Transverse colon (tissue), 4 donors: ENCODE measurements at regions not wholly inside any gene's neighbourhood (a gene's known extent, or its start where the extent isn't known, plus 50 kb on each side); places are given as distances from the start of the nearest gene placed in this dataset.

Source experiments
- DNase-seq: peaks from one replicate; pipeline ENCODE4 v3.0.0-alpha.2; 2019
- H3K27ac ChIP-seq, 4 donors: fragments of 200-600 bp; sonication (generic); 2 replicates each; pipeline ENCODE4 v1.5.1; 2016 to 2018; ENCODE audit warnings: inconsistent platforms in 4 of 4
- H3K27me3 ChIP-seq: fragments of 200-600 bp; sonication (generic); 2 replicates; pipeline ENCODE4 v1.5.1; 2017; ENCODE audit warnings: inconsistent platforms
- H3K36me3 ChIP-seq, 4 donors: fragments of 200-600 bp; sonication (generic); 2 replicates each; pipeline ENCODE4 v1.5.1; 2017 to 2019; ENCODE audit warnings: inconsistent platforms in 4 of 4
- H3K4me1 ChIP-seq, 4 donors: fragments of 200-600 bp; sonication (generic); 2 replicates each; pipeline ENCODE4 v1.5.1; 2017 to 2020; ENCODE audit warnings: inconsistent platforms in 4 of 4
- H3K4me3 ChIP-seq, 4 donors: fragments of 200-600 bp; sonication (generic); 1 replicate in 1 of 4; 2 replicates in 3 of 4; pipeline versions ENCODE4 v1.5.1 to v1.6.1; 2017 to 2019; ENCODE audit warnings: inconsistent platforms in 4 of 4
- H3K9me3 ChIP-seq, 2 donors: fragments of 200-600 bp; sonication (generic); 2 replicates each; pipeline ENCODE4 v1.5.1; 2017 to 2019; ENCODE audit warnings: inconsistent platforms in 2 of 2
- CTCF ChIP-seq, 5 experiments: fragments of 200-600 bp in 3 of 5; fragments of 450-650 bp in 2 of 5; sonication (generic) in 3 of 5; IDR thresholded peaks; 1 replicate in 2 of 5; 2 replicates in 3 of 5; pipeline ENCODE4 v1.5.1; 2016 to 2017; ENCODE audit warnings: antibody characterized with exemption in 5 of 5, inconsistent platforms in 3 of 5, mild to moderate bottlenecking in 2 of 5, moderate library complexity in 1 of 5
- EP300 ChIP-seq: sonication (generic); formaldehyde crosslinking; IDR thresholded peaks from one replicate; pipeline ENCODE4 v1.6.1; 2017; ENCODE audit warnings: antibody characterized with exemption, low read depth
- POLR2A ChIP-seq: fragments of 450-650 bp; IDR thresholded peaks from one replicate; pipeline ENCODE4 v1.6.1; 2016; ENCODE audit warnings: antibody characterized with exemption, mild to moderate bottlenecking, moderate library complexity
- POLR2AphosphoS5 ChIP-seq, 3 donors: sonication (generic); formaldehyde crosslinking; IDR thresholded peaks; one replicate each; pipeline ENCODE4 v1.6.1; 2016; ENCODE audit warnings: antibody characterized with exemption in 3 of 3
- WGBS, 2 donors: methylation state at CpG; one replicate each; pipeline ENCODE4 v1.1.5; 2018; ENCODE audit warnings: low coverage in 1 of 2; 5-methylcytosine and 5-hydroxymethylcytosine counted together
- in situ Hi-C, 4 donors: fragments of 200-750 bp; cut with MboI; loops; one replicate each; pipeline versions ENCODE4 v1.15.0 to v1.15.1; 2017; ENCODE audit warnings: low sequenced_read_pairs in 3 of 4, low pct_ligation_motif_present in 1 of 4, low pct_unique_long_range_greater_than_20kb in 1 of 4
- intact Hi-C: fragments of 100-400 bp; cut with DNase I; formaldehyde crosslinking; loops from one replicate; pipeline ENCODE4 v1.15.1; 2023; ENCODE audit warnings: low total_unique reads

DNA sequence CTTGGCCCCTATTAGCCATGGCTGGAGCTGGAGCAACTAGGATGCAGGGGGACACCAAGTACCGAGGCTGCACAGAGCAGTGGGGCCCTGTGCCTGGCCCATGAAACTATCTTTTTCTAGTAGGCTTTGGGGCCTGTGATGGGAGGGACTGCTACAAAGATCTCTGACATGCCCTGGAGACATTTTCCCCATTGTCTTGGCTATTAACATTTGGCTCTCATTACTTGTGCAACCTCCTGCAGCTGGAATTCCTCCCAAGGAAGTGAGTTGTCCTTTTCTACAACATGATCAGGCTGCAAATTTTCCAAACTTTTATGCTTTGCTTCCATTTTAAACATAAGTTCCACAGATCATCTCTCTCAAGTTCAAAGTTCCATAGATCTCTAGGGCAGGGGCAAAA, 174.7 kb upstream of the ANKFN1 start:
- Histone ChIP-seq H3K4me1 (no peaks in the 10 kb centered on the region), H3K4me3 (no peak overlapping the region), H3K27ac (no peak overlapping the region), H3K9me3 (no peaks in the 10 kb centered on the region), H3K36me3 (no peaks in the 10 kb centered on the region), H3K27me3 (no peaks in the 10 kb centered on the region)
- in situ Hi-C loops = loop anchor here in 1 of 4 donors (10.0 kb wide), 1 partner anchor 56 kb away; no protein-coding TSS in a partner anchor
- no peak for DNase-seq
- intact Hi-C loops = no loop called here
- TF ChIP-seq POLR2AphosphoS5 (IDR thresholded peaks at IDR 0.05) (no peak), POLR2A (no peak), EP300 (no peak), CTCF (IDR thresholded peaks at IDR 0.05) (no peak)
- 93% methylated on average over 1 of the region's 1 CpG; no CpG with 5 or more reads in 1 of the 2 donors for WGBS, 2 donors

GRCh38 chr17:55983096-55983495, 170.2 kb upstream of the ANKFN1 start:
- Histone ChIP-seq H3K4me1 (no peaks in the 10 kb centered on the region), H3K36me3 (no peaks in the 10 kb centered on the region)
- 78 to 90% methylated on average over 2 to 3 of the region's 3 CpGs for WGBS, 2 donors

DNA sequence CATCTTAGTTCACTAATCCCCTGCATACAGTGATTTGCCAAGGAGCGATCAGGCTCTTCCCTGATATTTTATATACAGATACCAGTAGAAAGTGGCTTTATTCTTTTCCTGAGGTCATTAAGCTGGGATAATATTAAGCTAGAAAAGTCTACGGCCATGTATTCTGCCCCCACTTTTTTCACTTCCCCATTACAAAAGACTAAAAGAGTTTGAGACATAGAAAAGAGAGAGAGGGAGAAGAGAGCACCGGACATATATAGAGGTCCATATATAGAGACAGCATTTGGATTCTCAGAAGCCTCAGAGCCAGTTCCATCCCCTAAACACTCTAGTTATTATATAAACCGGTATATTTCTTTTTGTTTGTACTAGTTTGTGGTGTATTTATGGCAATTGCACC, 166.5 kb upstream of the ANKFN1 start:
- no peaks in the 10 kb centered on the region for H3K27me3 ChIP-seq
- H3K9me3 ChIP-seq = no peaks in the 10 kb centered on the region
- H3K27ac ChIP-seq = no peak overlapping the region
- WGBS, 2 donors = 73 to 88% methylated on average over 3 to 4 of the region's 4 CpGs
- in situ Hi-C loops (loop anchor here in 1 of 4 donors (10.0 kb wide), 1 partner anchor 58 kb away; no protein-coding TSS in a partner anchor), intact Hi-C loops (no loop called here)
- no peak for DNase-seq
- TF ChIP-seq POLR2A (no peak), CTCF (IDR thresholded peaks at IDR 0.05) (no peak), EP300 (no peak), POLR2AphosphoS5 (IDR thresholded peaks at IDR 0.05) (no peak)
- H3K36me3 ChIP-seq = no peaks in the 10 kb centered on the region
- no peaks in the 10 kb centered on the region for H3K4me1 ChIP-seq
- no peak overlapping the region for H3K4me3 ChIP-seq

More at GRCh38 chr17:55983096-55983495, 170.2 kb upstream of the ANKFN1 start:
- in situ Hi-C loops = loop anchor here in 1 of 4 donors (10.0 kb wide), 1 partner anchor 62 kb away; no protein-coding TSS in a partner anchor
- intact Hi-C loops = no loop called here
- TF ChIP-seq POLR2AphosphoS5 (IDR thresholded peaks at IDR 0.05) (no peak), EP300 (no peak), POLR2A (no peak), CTCF (IDR thresholded peaks at IDR 0.05) (no peak)
- no peak overlapping the region for H3K27ac ChIP-seq
- H3K4me3 ChIP-seq = no peak overlapping the region
- DNase-seq = no peak
- no peaks in the 10 kb centered on the region for H3K9me3 ChIP-seq
- no peaks in the 10 kb centered on the region for H3K27me3 ChIP-seq

GRCh38 chr17:55988861-55989260, 164.4 kb upstream of the ANKFN1 start:
- WGBS, 2 donors = 77 to 80% methylated on average over 3 of the region's 3 CpGs
- no peaks in the 10 kb centered on the region for H3K9me3 ChIP-seq
- no peaks in the 10 kb centered on the region for H3K27me3 ChIP-seq
- in situ Hi-C loops = loop anchor here in 1 of 4 donors (10.0 kb wide), 1 partner anchor 56 kb away; no protein-coding TSS in a partner anchor
- no peaks in the 10 kb centered on the region for H3K36me3 ChIP-seq
- TF ChIP-seq CTCF (IDR thresholded peaks at IDR 0.05) (no peak), POLR2A (no peak), POLR2AphosphoS5 (IDR thresholded peaks at IDR 0.05) (no peak)
- intact Hi-C loops = no loop called here
- DNase-seq = no peak
- no peak overlapping the region for H3K27ac ChIP-seq
- no peak overlapping the region for H3K4me3 ChIP-seq
- H3K4me1 ChIP-seq = no peaks in the 10 kb centered on the region
